HCEC 1CT (cell line): ENCODE measurements at regions not wholly inside any gene's neighbourhood (a gene's known extent, or its start where the extent isn't known, plus 50 kb on each side); places are given as distances from the start of the nearest gene placed in this dataset.

Source experiments
- DNase-seq: peaks from one replicate; pipeline ENCODE4 v3.0.0-alpha.2; 2017

- no peak for DNase-seq
These were observed 51.6 kb upstream of the IL2 start for GRCh38 chr4:122508083-122508482.
